ENCODE measurements at regions not wholly inside any gene's neighbourhood (a gene's known extent, or its start where the extent isn't known, plus 50 kb on each side); places are given as distances from the start of the nearest gene placed in this dataset.

GRCh38 chr15:94033014-94033682, 198.2 kb upstream of the MCTP2 start:
- TF ChIP-seq, protein P1, sequence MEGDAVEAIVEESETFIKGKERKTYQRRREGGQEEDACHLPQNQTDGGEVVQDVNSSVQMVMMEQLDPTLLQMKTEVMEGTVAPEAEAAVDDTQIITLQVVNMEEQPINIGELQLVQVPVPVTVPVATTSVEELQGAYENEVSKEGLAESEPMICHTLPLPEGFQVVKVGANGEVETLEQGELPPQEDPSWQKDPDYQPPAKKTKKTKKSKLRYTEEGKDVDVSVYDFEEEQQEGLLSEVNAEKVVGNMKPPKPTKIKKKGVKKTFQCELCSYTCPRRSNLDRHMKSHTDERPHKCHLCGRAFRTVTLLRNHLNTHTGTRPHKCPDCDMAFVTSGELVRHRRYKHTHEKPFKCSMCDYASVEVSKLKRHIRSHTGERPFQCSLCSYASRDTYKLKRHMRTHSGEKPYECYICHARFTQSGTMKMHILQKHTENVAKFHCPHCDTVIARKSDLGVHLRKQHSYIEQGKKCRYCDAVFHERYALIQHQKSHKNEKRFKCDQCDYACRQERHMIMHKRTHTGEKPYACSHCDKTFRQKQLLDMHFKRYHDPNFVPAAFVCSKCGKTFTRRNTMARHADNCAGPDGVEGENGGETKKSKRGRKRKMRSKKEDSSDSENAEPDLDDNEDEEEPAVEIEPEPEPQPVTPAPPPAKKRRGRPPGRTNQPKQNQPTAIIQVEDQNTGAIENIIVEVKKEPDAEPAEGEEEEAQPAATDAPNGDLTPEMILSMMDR (conservative IDR thresholded peaks at IDR 0.05; ENCODE audit: low read depth, low read length), result no peak
- no peak overlapping the region for H3K4me3 ChIP-seq (ENCODE audit: low read depth, low read length)
- no peak for DNase-seq (ENCODE audit: low read depth)

DNA sequence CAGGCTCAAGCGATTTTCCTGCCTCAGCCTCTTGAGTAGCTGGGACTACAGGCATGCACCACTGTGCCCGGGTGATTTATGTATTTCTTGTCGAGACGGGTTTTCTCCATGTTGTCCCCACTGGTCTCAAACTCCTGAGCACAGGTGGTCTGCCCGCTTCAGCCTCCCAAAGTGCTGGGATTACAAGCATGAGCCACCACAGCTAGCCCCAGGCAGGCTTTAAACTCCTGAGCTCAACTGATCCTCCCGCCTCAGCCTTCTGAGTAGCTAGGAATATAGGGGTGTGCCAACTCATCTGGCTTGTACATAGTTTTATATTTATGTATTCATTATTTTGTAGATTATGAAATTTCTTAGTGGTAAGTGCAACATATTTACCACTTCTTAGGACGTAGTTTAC, 198.8 kb upstream of the MCTP2 start:
- DNase-seq (ENCODE audit: low read depth), result no peak
- TF ChIP-seq, protein P1 (conservative IDR thresholded peaks at IDR 0.05; ENCODE audit: low read depth, low read length), result no peak

GRCh38 chr15:94031072-94031471, 200.3 kb upstream of the MCTP2 start:
- TF ChIP-seq, protein P1 (conservative IDR thresholded peaks at IDR 0.05; ENCODE audit: low read depth, low read length), result no peak
- no peak for DNase-seq (ENCODE audit: low read depth)
- H3K4me3 ChIP-seq (ENCODE audit: low read depth, low read length), result no peak overlapping the region

More for the DNA sequence above, 198.8 kb upstream of the MCTP2 start:
- no peak overlapping the region for H3K4me3 ChIP-seq (ENCODE audit: low read depth, low read length)

DNA sequence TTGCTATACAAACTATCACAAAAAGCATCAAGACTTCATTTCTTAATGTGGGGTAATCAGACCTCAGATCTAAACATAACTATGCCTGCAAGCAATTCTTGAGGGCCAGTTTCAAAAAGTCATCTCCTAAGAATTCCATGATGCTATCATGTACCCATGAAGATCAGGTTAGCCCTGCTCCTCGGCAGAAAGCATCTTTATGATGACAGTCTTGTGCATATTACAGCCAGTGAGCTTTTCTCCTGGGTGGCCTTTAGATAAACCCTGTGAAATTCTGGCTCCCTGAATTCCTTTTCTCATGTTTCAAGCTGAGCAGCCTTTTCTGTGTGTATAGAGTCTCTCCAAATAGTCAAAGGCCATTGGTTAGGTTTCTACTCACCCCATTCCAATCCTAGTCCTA, 201.9 kb upstream of the MCTP2 start:
- TF ChIP-seq, protein P1 (conservative IDR thresholded peaks at IDR 0.05; ENCODE audit: low read depth, low read length), result no peak
- no peak for DNase-seq (ENCODE audit: low read depth)
- no peak overlapping the region for H3K4me3 ChIP-seq (ENCODE audit: low read depth, low read length)

DNA sequence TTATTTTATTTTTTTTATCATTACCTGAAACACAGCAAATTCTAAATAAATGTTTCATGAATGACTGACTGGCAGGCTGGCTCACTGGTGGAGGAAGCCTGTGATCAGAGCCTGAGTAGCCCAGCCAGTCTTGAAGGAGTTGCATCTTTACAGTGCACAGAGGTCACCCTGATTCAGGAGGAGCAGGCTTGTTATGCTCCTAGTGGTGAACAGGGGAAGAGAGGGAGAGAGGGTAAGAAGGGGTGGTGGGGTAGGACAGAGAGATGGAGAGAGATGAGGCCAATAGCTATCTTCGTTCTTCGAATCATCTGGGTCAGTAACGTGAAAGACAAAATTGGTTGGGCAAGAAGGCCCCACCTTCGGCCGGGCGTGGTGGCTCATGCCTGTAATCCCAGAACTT, 202.6 kb upstream of the MCTP2 start:
- H3K4me3 ChIP-seq (ENCODE audit: low read depth, low read length), result no peak overlapping the region
- no peak for DNase-seq (ENCODE audit: low read depth)
- TF ChIP-seq, protein P1 (conservative IDR thresholded peaks at IDR 0.05; ENCODE audit: low read depth, low read length), result no peak

DNA sequence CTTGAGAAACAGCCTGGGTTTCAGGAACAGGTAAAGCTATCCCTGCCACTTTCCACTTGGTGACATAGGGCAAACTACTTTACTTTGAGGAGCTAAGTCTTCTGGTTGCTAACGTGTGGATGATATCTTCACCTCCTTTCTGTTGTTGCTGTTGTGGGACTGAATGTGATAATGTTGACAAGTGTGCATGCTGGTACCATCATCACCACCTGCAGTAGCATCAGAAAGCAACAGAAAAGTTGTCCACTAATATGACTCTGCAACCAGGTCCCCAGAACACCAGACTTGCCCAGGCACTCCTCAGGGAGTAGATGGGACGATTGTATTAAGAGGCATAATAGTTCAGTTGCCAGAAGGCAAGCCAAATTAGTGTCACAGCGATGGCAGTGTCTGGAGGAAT, 203.2 kb upstream of the MCTP2 start:
- H3K4me3 ChIP-seq (ENCODE audit: low read depth, low read length), result no peak overlapping the region
- DNase-seq (ENCODE audit: low read depth), result no peak
- TF ChIP-seq, protein P1 (conservative IDR thresholded peaks at IDR 0.05; ENCODE audit: low read depth, low read length), result no peak

DNA sequence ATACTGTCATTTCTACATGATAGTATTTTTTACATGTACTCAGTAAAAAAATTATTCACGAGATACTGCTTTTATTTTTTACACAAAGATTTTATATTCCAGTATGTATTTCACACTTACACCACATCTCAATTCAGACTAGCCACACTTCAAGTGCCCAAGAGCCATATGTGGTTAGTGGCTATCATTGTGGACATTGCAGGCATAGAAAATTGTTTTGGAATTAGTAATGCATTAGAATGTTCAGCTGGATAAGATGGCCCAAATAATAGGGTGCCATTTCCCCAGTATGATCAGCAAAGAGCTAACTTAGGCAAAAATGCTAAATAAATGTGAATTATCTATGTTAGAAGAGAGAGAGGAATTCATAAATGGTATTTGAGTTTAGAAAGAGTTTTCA, 203.8 kb upstream of the MCTP2 start:
- no peak overlapping the region for H3K4me3 ChIP-seq (ENCODE audit: low read depth, low read length)
- TF ChIP-seq, protein P1 (conservative IDR thresholded peaks at IDR 0.05; ENCODE audit: low read depth, low read length), result no peak
- no peak for DNase-seq (ENCODE audit: low read depth)

Data from epithelial cell of proximal tubule (primary cell).